DOHH2 (cell line): ENCODE measurements at regions not wholly inside any gene's neighbourhood (a gene's known extent, or its start where the extent isn't known, plus 50 kb on each side); places are given as distances from the start of the nearest gene placed in this dataset.

Source experiments
- H3F3A ChIP-seq: fragments of 200-600 bp; sonication (generic), shearing (Covaris generic); 2 replicates; pipeline ENCODE4 v1.6.0; 2016; ENCODE audit warnings: antibody characterized with exemption, mild to moderate bottlenecking; ENCODE audit not compliant: control insufficient read depth, insufficient read depth
- H3K27ac ChIP-seq: fragments of 200-600 bp; sonication (generic); 2 replicates; pipeline ENCODE4 v1.5.1; 2014; ENCODE audit warnings: low read depth, mild to moderate bottlenecking, low read length, moderate library complexity
- H3K27me3 ChIP-seq: fragments of 200-600 bp; sonication (generic); 2 replicates; pipeline ENCODE4 v1.6.1; 2014; ENCODE audit warnings: mild to moderate bottlenecking, low read length, mixed read lengths; ENCODE audit not compliant: control insufficient read depth
- H3K36me3 ChIP-seq: fragments of 200-600 bp; sonication (generic); 2 replicates; pipeline ENCODE4 v1.6.1; 2014; ENCODE audit warnings: mild to moderate bottlenecking, low read length, moderate library complexity, mixed read lengths; ENCODE audit not compliant: control insufficient read depth
- H3K4me1 ChIP-seq: fragments of 200-600 bp; sonication (generic); 2 replicates; pipeline ENCODE4 v1.6.1; 2014; ENCODE audit warnings: mild to moderate bottlenecking, low read length, mixed read lengths; ENCODE audit not compliant: control insufficient read depth
- H3K4me2 ChIP-seq: fragments of 200-600 bp; sonication (generic); 2 replicates; pipeline ENCODE4 v1.6.0; 2014; ENCODE audit warnings: mild to moderate bottlenecking, low read length, moderate library complexity
- H3K4me3 ChIP-seq: fragments of 200-600 bp; sonication (generic); 2 replicates; pipeline ENCODE4 v1.5.1; 2014; ENCODE audit warnings: mild to moderate bottlenecking, low read length, mixed read lengths
- H3K79me2 ChIP-seq: fragments of 200-600 bp; sonication (generic); 2 replicates; pipeline ENCODE4 v1.6.1; 2014; ENCODE audit warnings: mild to moderate bottlenecking, low read length, mixed read lengths; ENCODE audit not compliant: control insufficient read depth
- H3K9me2 ChIP-seq: fragments of 200-600 bp; sonication (generic); replicated peaks from 2 replicates; pipeline ENCODE4 v1.6.1; 2014; ENCODE audit warnings: mild to moderate bottlenecking, low read length, mixed read lengths; ENCODE audit not compliant: control insufficient read depth
- H3K9me3 ChIP-seq: fragments of 200-600 bp; sonication (generic); 2 replicates; pipeline ENCODE4 v1.6.1; 2014; ENCODE audit warnings: antibody characterized with exemption, low read length, mixed read lengths; ENCODE audit not compliant: control insufficient read depth, insufficient read depth
- H4K20me1 ChIP-seq: fragments of 200-600 bp; sonication (generic); 2 replicates; pipeline ENCODE4 v1.6.0; 2014; ENCODE audit warnings: low read depth, mild to moderate bottlenecking, antibody characterized with exemption, low read length, moderate library complexity; ENCODE audit not compliant: control insufficient read depth, insufficient read depth
- CTCF ChIP-seq: fragments of 200-600 bp; sonication (generic); IDR thresholded peaks from one replicate; pipeline ENCODE4 v1.5.1; 2014; ENCODE audit warnings: antibody characterized with exemption, mild to moderate bottlenecking, low read depth, low read length; ENCODE audit not compliant: poor library complexity, severe bottlenecking
- EZH2phosphoT487 ChIP-seq: fragments of 200-600 bp; sonication (generic); IDR thresholded peaks from 2 replicates; pipeline ENCODE4 v1.6.1; 2017; ENCODE audit warnings: borderline replicate concordance, mild to moderate bottlenecking, antibody characterized with exemption, low read length, moderate library complexity, mixed read lengths

- H3K9me2 ChIP-seq: no peaks in the 10 kb centered on the region
- H4K20me1 ChIP-seq: no peaks in the 10 kb centered on the region
- H3K4me2 ChIP-seq: no peak overlapping the region
- no peak overlapping the region for H3K4me3 ChIP-seq
- no peaks in the 10 kb centered on the region for H3K4me1 ChIP-seq
- H3K79me2 ChIP-seq: no peaks in the 10 kb centered on the region
- no peaks in the 10 kb centered on the region for H3K9me3 ChIP-seq
- TF ChIP-seq CTCF (no peak), EZH2phosphoT487 (no peak)
- no peaks in the 10 kb centered on the region for H3K36me3 ChIP-seq
- H3K27ac ChIP-seq: no peak overlapping the region
- no peaks in the 10 kb centered on the region for H3F3A ChIP-seq
- no peaks in the 10 kb centered on the region for H3K27me3 ChIP-seq
Observed at GRCh38 chr12:102757154-102757881, 159.7 kb downstream of the PAH start.

GRCh38 chr12:102756530-102756929 is 160.5 kb downstream of the PAH start:
- H3K36me3 ChIP-seq: no peaks in the 10 kb centered on the region
- no peaks in the 10 kb centered on the region for H3K9me3 ChIP-seq
- H3K4me1 ChIP-seq: no peaks in the 10 kb centered on the region
- TF ChIP-seq CTCF: no peak
- TF ChIP-seq EZH2phosphoT487: no peak
- no peak overlapping the region for H3K4me2 ChIP-seq
- H4K20me1 ChIP-seq: no peaks in the 10 kb centered on the region
- H3K27me3 ChIP-seq: no peaks in the 10 kb centered on the region
- no peak overlapping the region for H3K27ac ChIP-seq
- H3K9me2 ChIP-seq: no peaks in the 10 kb centered on the region
- H3K79me2 ChIP-seq: no peaks in the 10 kb centered on the region
- H3K4me3 ChIP-seq: no peak overlapping the region
- no peaks in the 10 kb centered on the region for H3F3A ChIP-seq

- no peaks in the 10 kb centered on the region for H3K4me1 ChIP-seq
Observed at GRCh38 chr12:102755266-102755665, 161.8 kb downstream of the PAH start.

More at GRCh38 chr12:102755266-102755665, 161.8 kb downstream of the PAH start:
- Histone ChIP-seq H4K20me1 (no peaks in the 10 kb centered on the region), H3K9me2 (no peaks in the 10 kb centered on the region), H3K4me3 (no peak overlapping the region), H3F3A (no peaks in the 10 kb centered on the region), H3K27ac (no peak overlapping the region), H3K9me3 (no peaks in the 10 kb centered on the region), H3K4me2 (no peak overlapping the region), H3K36me3 (no peaks in the 10 kb centered on the region), H3K27me3 (no peaks in the 10 kb centered on the region), H3K79me2 (no peaks in the 10 kb centered on the region)
- no peak for TF ChIP-seq CTCF
- TF ChIP-seq EZH2phosphoT487: no peak
